ELF-1 (cell line): ENCODE measurements at regions not wholly inside any gene's neighbourhood (a gene's known extent, or its start where the extent isn't known, plus 50 kb on each side); places are given as distances from the start of the nearest gene placed in this dataset.
"Not testable (repeated sequence)": the region's sequence is repeated elsewhere in the genome, so short reads cannot be mapped to it uniquely, and the experiment has no call there.

Source experiments
- DNase-seq: peaks from one replicate; pipeline ENCODE4 v3.0.0-alpha.2; 2016; ENCODE audit warnings: low read depth, low spot score

DNA sequence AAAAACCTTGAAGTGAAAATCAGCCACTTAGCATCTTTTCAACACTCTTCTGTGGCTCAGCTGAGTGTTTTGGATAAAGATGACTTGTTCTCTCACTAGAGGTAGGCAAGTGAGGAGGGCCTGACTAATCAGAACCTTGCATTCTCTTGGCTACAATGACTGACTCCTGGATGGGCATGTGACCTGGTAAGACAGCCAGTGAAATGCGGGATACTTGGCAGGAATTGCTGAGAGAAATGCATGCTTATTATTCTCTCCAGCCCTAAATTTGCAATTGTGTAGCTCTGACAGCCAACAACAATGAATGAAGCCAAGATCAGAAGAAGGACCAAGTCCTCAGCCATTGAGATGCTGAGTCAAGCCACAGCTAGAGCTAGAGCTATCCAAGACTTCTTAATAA, 490.5 kb upstream of the ZNF608 start:
- peak; percentile 5 for DNase-seq

DNA sequence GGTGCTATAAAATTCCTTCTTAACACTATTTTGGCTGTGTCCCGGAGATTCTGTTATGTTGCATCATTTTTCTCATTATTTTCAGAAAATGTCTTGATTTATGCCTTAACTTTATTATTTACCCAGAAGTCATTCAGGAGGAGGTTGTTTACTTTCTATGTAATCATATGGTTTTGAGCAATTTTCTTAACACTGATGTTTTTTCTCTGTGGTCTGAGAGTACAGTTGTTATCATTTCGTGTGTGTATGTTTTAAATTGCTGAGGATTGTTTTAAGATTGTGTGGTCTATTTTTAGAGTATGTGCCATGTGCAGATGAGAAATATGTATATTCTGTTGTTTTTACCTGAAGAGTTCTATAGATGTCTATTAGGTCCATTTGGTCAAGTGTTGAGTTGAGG, 498.1 kb upstream of the ZNF608 start:
- no peak for DNase-seq

DNA sequence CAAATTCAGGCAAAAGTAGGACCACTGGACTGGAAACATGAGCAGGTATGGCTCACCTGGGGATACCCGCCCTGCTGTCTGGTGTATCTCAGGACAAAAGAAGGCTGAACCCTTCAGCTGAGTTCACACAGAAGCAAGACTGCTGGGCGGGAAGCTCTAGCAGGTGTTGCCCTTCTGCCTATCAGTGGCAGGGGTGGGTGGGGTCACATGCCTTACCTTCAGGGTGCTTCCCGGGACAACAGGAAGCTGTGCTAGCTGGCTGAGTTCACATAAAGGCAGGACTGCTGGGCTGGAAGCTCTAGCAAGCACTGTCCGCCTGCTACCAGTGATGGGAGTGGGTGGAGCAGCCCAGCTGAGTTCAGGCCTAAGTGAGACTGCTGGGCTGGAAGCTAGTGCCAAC, 498.8 kb upstream of the ZNF608 start:
- DNase-seq = peak; percentile 6

DNA sequence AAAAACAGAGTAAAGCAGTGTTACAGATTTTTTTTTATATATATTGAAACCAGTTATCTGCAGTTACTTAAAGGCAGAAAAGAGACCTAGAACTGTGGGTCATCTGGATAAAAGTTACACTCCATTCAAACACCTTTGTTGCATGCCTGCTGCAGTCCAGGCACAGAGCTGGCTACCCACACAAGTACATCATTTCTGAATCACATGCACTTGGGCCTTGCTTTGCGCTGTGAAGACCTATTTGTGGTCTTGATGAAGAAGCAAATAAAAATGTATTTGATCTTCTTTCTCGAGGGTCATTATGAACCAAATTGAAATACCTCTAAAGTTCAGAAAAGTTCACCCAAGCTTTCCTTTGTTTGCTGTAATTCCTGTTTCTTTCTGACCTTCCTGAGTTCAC, 503.0 kb upstream of the ZNF608 start:
- DNase-seq = no peak

GRCh38 chr5:125251703-125252102, 505.3 kb upstream of the ZNF608 start:
- no peak for DNase-seq

DNA sequence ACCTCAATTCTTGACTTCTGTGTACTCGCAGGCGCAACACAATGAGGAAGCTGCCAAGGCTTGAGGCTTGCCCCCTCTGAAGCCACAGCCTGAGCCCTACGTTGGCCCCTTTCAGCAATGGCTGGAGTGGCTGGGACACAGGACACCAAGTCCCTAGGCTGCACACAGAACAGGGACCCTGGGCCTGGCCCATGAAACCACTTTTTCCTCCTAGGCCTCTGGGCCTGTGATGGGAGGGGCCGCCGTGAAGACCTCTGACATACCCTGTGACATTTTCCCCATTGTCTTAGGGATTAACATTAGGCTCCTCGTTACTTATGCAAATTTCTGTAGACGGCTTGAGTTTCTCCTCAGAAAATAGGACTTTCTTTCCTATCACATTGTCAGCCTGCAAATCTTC, 507.2 kb upstream of the ZNF608 start:
- not testable (repeated sequence) for DNase-seq

DNA sequence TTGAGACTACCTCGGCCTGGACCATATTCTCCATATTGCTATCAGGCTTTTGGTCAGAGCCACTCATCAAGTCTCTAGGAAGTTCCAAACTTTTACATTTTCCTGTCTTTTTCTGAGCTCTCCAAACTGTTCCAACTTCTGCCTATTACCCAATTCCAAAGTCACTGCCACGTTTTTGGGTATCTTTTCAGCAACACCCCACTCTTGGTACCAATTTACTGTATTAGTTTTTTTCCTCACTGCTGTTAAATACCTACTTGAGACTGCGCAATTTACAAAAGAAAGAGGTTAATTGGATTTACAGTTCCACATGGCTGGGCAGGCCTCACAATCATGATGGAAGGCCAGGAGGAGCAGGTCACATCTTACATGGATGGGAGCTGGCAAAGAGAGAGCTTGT, 507.8 kb upstream of the ZNF608 start:
- DNase-seq = no peak

- DNase-seq = no peak
Observed at GRCh38 chr5:125256296-125256695, 509.9 kb upstream of the ZNF608 start.

GRCh38 chr5:125257057-125257972, 510.9 kb upstream of the ZNF608 start:
- no peak for DNase-seq

DNA sequence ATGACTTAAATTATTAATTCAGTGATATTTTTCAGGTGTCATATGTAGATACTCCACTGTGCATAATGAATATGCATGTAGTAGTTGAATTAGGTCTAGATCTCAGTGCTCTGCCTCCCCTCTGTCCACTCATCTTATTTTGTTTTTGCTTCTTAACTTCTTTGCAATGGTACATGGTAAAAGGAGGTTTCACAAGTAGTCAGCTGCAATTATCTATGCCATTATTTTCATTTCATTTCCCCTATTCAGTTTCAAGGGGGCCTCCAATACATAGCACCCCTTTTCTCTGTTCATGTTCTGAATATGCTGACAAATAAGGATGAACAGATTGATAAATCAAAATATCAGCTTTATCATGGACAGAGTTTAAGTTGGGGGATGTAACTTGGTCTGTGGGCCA, 511.6 kb upstream of the ZNF608 start:
- no peak for DNase-seq

DNA sequence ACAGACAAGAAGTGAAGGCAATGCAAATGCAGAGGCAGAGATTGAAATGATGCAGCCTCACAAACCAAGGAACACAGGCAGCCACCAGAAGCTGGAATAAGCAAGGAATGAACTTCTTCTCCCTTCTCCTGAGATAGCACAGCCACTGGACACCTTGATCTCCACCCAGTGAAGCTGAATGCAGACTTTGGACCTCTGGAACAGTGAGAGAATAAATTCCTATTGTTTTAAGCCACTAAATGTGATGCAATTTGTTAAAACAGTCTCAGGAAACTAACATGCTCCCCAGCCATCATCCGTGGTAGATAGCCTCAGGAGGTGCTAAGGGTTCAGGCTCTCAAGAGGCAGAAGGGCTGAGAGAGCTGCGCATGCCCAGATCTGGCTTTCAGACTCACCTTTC, 512.2 kb upstream of the ZNF608 start:
- DNase-seq = no peak

GRCh38 chr5:125261505-125262250, 515.2 kb upstream of the ZNF608 start:
- DNase-seq = no peak

GRCh38 chr5:125262782-125263181, 516.3 kb upstream of the ZNF608 start:
- no peak for DNase-seq

DNA sequence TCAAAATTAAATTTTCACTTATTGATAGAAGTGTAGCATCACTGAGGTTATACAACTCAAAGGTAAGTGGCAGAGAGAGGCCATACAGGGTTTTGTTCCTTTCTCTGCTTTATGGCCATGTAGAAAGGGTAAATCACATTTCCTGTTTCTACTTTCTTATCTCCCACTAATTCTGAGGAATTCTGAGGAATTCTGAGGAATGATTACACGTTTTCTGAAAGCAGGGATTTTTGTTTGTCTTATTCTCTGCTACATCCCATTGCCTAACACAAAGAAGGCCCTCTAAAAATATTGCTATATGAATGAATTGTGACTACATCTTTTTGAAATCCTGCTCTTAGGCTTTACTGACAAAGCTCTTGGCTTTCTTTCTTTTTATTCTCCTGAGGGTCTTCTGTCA, 516.9 kb upstream of the ZNF608 start:
- DNase-seq = no peak

- DNase-seq = no peak
Observed at GRCh38 chr5:125266106-125266505, 519.7 kb upstream of the ZNF608 start.

DNA sequence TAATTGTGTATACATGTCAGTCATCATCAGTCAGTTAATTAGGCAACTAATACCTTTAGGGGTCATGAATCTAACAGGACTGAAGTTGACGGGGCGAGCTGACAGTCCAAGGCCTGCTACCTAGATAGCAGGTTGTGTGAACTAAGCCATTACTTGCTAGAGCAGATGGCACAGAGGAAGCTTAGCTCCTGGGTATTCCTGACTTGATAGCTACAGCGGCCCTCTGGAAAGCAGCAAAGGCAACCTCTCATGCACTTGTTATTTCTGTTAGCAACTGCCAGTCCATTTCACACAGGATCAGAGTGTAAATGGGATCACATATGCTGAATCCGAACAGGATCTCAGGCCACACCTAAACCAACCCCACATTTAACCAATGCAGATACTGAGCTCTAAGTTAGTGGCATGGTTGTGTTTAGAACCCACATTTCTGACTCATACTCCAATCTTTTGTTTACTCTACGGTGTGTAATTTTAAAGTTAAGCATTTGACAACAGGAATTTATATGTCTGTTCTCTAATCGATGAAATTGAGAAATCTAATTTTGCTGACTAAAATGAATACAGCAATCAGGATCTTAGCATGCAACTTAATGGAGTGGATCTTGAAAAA, 521.3 kb upstream of the ZNF608 start:
- no peak for DNase-seq

DNA sequence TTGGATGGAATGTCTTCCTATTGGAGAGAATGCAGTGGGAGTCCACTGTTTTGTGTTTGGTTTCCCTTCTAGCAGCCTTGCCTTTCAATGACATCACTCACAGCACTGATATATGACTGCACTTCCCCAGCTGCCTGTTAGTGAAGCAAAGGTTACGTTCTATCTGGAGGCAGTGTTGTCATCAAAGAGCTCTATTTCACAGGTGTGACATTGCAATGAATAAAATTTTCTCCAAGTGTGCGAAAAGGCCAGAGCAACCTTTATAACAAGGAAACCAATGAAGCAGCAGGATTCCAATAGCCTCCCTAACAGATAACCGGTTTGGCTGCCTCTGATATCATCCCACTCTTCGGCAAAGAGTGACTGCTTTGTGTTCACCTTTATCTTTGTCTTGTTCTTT, 523.5 kb upstream of the ZNF608 start:
- DNase-seq = peak; percentile 32

GRCh38 chr5:125272357-125272756, 525.9 kb upstream of the ZNF608 start:
- DNase-seq = no peak

DNA sequence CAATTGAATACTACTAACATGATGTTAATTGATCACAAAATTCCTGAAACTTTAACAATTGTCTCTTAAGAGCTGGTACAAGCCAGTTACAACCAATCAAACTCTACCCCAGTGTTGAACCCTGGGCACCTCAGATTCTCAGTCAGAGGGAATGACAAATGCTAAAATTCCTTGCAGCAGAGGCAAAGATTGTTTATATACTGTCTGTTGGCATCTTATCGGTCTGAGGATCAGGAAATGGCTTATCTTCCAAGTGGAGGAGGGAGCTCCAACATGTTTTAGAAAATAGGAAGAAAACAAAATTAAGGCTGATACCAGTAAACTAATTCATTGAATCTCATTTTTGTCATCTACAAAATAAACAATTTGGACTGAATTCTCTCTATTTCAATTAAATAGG, 527.8 kb upstream of the ZNF608 start:
- DNase-seq = no peak

DNA sequence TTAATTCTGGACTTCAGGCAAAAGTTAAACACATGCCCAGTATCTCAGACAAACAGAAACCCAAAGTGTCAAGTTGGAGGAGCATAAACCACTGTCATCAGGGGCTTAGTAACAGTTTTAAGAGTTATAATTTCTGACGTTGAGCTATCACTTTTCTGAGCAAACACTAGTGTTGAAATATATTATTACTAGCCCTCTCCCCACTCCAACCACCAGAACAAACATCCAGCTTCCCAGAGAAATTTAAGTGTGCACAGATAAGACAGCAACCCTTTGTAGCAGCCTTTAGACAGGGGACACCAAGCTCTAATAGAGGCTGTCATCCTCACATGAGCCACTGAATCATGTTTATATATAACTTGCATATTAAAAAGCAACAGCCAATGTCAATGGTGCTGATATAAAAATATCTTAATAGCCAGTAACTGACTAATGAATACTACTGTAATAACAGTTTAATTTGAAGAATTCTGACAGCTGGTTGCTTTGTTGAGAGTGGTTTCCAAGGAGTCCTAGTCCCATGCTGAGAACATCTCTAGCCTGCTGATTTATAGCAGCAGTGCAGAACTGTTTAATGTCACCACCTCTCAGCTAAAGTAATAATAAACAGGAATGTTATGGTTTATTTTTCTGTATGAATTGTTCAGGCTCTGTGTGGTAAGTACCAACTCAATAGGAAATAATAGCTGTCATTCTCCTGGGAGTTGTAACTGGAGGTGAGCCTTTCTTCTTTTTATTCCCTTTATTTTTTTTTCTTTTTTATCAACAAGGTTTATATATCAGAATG, 528.7 kb upstream of the ZNF608 start:
- no peak for DNase-seq

DNA sequence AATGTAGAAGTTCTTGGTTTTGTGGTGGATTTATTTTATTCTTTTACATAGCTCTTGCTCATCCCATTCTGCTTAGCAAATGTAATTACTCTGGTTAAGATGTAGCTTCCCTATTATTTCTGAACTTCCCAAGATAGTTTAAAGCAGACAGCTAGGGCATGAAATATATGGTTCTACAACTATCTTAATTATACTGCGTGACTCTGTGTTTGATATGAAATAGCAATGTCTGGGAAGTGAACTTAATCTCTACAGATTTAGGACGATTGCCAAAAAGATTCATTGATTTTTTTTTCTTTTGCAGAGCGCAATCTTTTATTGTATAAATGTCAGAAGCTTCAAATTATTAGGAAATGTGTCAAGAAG, 529.3 kb upstream of the ZNF608 start:
- no peak for DNase-seq

DNA sequence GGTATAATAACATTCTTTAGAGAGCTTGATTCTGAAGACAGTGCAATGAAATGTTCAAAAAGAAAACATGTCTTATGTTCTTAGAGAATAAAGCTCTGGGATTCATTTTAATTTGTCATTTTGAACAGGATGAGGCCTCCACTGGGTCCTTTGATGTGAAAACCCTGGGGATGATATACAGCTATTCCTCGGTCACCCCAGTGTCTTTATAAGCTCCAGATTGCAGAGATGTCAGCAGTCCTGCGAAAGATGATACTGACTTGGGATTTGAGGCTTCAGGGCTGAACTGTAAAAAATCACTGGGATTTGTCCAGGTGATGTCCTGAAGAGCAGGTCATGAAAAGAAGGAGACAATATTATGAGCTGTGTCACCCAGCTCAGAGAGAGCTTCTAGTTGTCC, 529.7 kb upstream of the ZNF608 start:
- DNase-seq = no peak
